ENCODE measurements at regions not wholly inside any gene's neighbourhood (a gene's known extent, or its start where the extent isn't known, plus 50 kb on each side); places are given as distances from the start of the nearest gene placed in this dataset.
A peak's percentile ranks its signal among the peaks of the same experiment; 100 is the strongest.

DNA sequence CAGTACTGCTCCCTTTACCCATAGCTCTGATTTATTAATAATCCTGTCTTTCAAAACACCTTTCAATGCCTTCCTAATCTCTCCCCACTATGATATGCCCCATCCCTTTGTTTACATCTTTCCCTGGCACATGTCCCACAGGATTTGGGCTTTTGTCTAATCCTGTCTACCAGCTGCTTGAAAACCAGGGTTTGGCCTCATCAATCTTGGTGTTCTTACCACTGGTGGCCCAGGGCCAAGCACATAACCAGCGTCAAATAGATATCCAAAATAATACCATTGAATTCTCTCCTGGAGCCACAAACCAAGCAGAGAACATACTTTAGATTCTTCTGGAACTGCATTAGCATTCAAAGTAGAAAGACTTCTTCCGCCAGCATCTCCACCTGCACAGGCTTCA, 104.8 kb upstream of the PPP2R3A start:
- no peak overlapping the region for H3K27ac ChIP-seq
- TF ChIP-seq, protein P1, sequence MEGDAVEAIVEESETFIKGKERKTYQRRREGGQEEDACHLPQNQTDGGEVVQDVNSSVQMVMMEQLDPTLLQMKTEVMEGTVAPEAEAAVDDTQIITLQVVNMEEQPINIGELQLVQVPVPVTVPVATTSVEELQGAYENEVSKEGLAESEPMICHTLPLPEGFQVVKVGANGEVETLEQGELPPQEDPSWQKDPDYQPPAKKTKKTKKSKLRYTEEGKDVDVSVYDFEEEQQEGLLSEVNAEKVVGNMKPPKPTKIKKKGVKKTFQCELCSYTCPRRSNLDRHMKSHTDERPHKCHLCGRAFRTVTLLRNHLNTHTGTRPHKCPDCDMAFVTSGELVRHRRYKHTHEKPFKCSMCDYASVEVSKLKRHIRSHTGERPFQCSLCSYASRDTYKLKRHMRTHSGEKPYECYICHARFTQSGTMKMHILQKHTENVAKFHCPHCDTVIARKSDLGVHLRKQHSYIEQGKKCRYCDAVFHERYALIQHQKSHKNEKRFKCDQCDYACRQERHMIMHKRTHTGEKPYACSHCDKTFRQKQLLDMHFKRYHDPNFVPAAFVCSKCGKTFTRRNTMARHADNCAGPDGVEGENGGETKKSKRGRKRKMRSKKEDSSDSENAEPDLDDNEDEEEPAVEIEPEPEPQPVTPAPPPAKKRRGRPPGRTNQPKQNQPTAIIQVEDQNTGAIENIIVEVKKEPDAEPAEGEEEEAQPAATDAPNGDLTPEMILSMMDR (IDR thresholded peaks at IDR 0.05; ENCODE audit: low read depth, low read length): no peak
- no peaks in the 10 kb centered on the region for H3K27me3 ChIP-seq
- H3K9me3 ChIP-seq (ENCODE audit: low read depth): no peaks in the 10 kb centered on the region
- DNase-seq (ENCODE audit: low read depth in 1 of 2, low spot score in 1 of 2): no peak
- no peak overlapping the region for H3K4me3 ChIP-seq
- H3K36me3 ChIP-seq: no peaks in the 10 kb centered on the region
- no peaks in the 10 kb centered on the region for H3K4me1 ChIP-seq (ENCODE audit: low read depth)

DNA sequence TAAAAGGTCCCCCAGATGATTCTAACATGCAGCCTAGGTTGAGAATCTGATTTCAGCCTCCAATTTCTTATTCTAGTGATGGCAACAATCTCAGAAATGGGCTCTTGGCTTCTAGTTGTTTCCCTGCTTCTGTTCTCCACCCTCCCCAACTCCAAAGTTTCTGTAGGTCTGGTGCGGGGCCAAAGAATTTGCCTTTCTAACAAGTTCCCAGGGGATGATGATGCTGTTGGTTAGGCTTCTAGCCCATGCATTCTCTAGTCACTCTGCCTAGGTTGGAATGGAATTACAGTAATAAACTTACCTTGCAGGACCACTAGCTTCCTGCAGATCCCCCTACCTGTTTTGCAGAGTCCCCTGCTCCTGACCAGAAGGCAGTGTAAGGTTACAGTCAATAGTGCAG, 103.2 kb upstream of the PPP2R3A start:
- TF ChIP-seq, protein P1 (IDR thresholded peaks at IDR 0.05; ENCODE audit: low read depth, low read length): no peak
- Histone ChIP-seq H3K27ac (no peak overlapping the region), H3K27me3 (no peaks in the 10 kb centered on the region), H3K9me3 (ENCODE audit: low read depth) (no peaks in the 10 kb centered on the region), H3K4me1 (ENCODE audit: low read depth) (no peaks in the 10 kb centered on the region), H3K36me3 (no peaks in the 10 kb centered on the region), H3K4me3 (no peak overlapping the region)
- no peak for DNase-seq (ENCODE audit: low read depth in 1 of 2, low spot score in 1 of 2)

DNA sequence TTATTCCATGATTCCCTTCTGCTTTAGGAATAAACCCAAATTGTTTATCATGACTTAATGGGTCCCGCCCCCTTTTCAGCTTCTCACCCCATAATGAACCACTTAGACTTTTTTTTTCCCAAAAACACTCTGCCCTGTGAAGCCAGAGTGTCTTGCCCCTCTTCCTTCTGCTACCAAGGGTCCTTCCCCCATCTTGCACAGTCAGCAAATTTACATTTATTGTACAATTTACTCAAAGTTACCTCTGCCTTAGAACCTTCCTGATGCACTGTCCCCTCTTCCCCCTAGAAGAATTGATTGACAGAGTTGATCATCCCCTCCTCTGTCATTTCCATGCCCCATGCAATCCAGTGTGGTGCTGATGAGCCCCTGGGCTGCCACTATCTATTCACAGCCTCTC, 101.5 kb upstream of the PPP2R3A start:
- DNase-seq (ENCODE audit: low read depth in 1 of 2, low spot score in 1 of 2): no peak
- H3K4me3 ChIP-seq: no peak overlapping the region
- H3K27ac ChIP-seq: no peak overlapping the region
- TF ChIP-seq, protein P1 (IDR thresholded peaks at IDR 0.05; ENCODE audit: low read depth, low read length): no peak
- no peaks in the 10 kb centered on the region for H3K27me3 ChIP-seq
- H3K9me3 ChIP-seq (ENCODE audit: low read depth): no peaks in the 10 kb centered on the region
- H3K36me3 ChIP-seq: no peaks in the 10 kb centered on the region
- no peaks in the 10 kb centered on the region for H3K4me1 ChIP-seq (ENCODE audit: low read depth)

DNA sequence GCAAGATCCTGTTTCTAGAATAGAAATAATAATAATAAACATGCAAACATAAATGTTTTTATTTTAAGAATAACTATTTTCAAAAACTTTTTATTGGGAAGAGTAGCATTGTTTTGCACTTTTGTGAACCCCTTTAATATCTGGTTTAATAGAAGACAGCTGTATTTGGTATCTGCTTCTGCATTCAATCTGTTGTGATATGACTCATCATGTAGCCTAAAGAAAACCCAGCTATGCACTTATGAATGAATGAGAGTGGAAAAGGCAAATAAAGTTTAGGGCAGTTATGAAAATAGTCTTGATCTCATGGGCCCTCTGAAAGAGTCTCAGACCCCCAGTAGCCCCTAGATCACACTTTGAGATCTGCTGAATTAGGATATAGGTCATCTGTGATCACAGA, 100.4 kb upstream of the PPP2R3A start:
- no peaks in the 10 kb centered on the region for H3K27me3 ChIP-seq
- H3K36me3 ChIP-seq: no peaks in the 10 kb centered on the region
- DNase-seq (ENCODE audit: low read depth in 1 of 2, low spot score in 1 of 2): no peak
- no peak overlapping the region for H3K4me3 ChIP-seq
- no peaks in the 10 kb centered on the region for H3K4me1 ChIP-seq (ENCODE audit: low read depth)
- H3K27ac ChIP-seq: no peak overlapping the region
- TF ChIP-seq, protein P1 (IDR thresholded peaks at IDR 0.05; ENCODE audit: low read depth, low read length): no peak
- no peaks in the 10 kb centered on the region for H3K9me3 ChIP-seq (ENCODE audit: low read depth)

DNA sequence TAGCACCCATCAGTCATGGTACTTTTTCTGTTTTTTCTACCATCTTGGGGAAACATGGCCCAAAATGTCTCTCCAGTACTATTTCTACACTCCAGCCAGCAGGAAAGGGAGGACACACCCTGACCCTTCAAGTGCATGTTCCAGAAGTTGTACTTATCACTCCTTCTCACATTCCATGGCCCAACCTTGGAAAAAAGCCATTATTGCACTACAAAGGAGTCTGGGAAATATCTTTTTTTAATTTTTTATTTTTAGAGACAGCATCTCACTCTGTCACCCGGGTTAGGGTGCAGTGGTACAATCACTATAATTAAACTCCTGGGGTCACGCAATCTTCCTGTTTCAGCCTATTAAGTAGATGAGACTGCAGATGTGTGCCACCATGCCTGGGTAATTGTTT, 100.0 kb upstream of the PPP2R3A start:
- no peaks in the 10 kb centered on the region for H3K36me3 ChIP-seq
- DNase-seq (ENCODE audit: low read depth in 1 of 2, low spot score in 1 of 2): peak in 1 of 2 donors; percentile 1

More for the DNA sequence above, 100.0 kb upstream of the PPP2R3A start:
- Histone ChIP-seq H3K4me3 (no peak overlapping the region), H3K27ac (no peak overlapping the region), H3K27me3 (no peaks in the 10 kb centered on the region), H3K4me1 (ENCODE audit: low read depth) (no peaks in the 10 kb centered on the region), H3K9me3 (ENCODE audit: low read depth) (no peaks in the 10 kb centered on the region)
- TF ChIP-seq, protein P1 (IDR thresholded peaks at IDR 0.05; ENCODE audit: low read depth, low read length): no peak
